DOHH2 (cell line): ENCODE measurements at regions not wholly inside any gene's neighbourhood (a gene's known extent, or its start where the extent isn't known, plus 50 kb on each side); places are given as distances from the start of the nearest gene placed in this dataset.

Source experiments
- CTCF ChIP-seq: fragments of 200-600 bp; sonication (generic); IDR thresholded peaks from one replicate; pipeline ENCODE4 v1.5.1; 2014; ENCODE audit warnings: antibody characterized with exemption, mild to moderate bottlenecking, low read depth, low read length; ENCODE audit not compliant: poor library complexity, severe bottlenecking
- EZH2phosphoT487 ChIP-seq: fragments of 200-600 bp; sonication (generic); IDR thresholded peaks from 2 replicates; pipeline ENCODE4 v1.6.1; 2017; ENCODE audit warnings: borderline replicate concordance, mild to moderate bottlenecking, antibody characterized with exemption, low read length, moderate library complexity, mixed read lengths

- TF ChIP-seq CTCF: no peak
- TF ChIP-seq EZH2phosphoT487: no peak
These were observed 124.4 kb downstream of the TOMM20 start for GRCh38 chr1:235004276-235004675.
